ENCODE measurements at regions not wholly inside any gene's neighbourhood (a gene's known extent, or its start where the extent isn't known, plus 50 kb on each side); places are given as distances from the start of the nearest gene placed in this dataset.

DNA sequence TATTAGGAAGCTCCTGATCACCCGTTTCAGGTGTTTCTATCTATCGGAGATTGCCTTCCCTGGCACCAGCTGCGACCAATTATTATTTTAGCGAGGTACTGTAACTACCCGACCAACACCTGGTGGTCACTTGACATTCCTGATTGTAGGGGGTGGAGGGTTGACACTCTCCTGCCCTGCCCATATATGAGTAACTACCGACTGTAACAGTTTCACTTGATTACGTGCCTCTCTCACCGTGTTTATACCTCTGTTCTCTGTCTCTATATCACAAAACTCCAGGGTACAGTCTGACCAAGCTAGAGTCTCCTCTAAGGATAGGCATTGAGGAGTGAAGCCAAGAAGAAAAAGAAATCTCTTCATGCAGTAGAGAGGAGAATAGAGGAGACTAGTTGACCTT, 268.0 kb upstream of the LRATD1 start:
- Histone ChIP-seq H4K20me1 (ENCODE audit: low read depth, low read length) (no peaks in the 10 kb centered on the region), H3F3A (ENCODE audit: insufficient read depth) (no peaks in the 10 kb centered on the region), H3K9me2 (replicated peaks; ENCODE audit: insufficient read depth, low read length) (no peaks in the 10 kb centered on the region), H3K27me3 (ENCODE audit: low read length) (no peaks in the 10 kb centered on the region), H3K27ac (ENCODE audit: low read depth, low read length) (no peak overlapping the region), H3K4me2 (ENCODE audit: low read depth, low read length, poor library complexity, severe bottlenecking) (no peak overlapping the region), H3K9ac (ENCODE audit: low read length) (no peak overlapping the region), H3K36me3 (ENCODE audit: low read length) (no peaks in the 10 kb centered on the region), H3K79me2 (ENCODE audit: insufficient read depth, low read length) (no peaks in the 10 kb centered on the region), H3K4me3 (ENCODE audit: insufficient read depth, low read length, poor library complexity, severe bottlenecking) (no peak overlapping the region), H2AFZ (ENCODE audit: low read depth, low read length, severe bottlenecking) (no peak overlapping the region), H3K9me3 (ENCODE audit: insufficient read depth, low read length) (no peaks in the 10 kb centered on the region)
- no peak for TF ChIP-seq EZH2phosphoT487 (conservative IDR thresholded peaks at IDR 0.05; ENCODE audit: low read length)
- TF ChIP-seq, protein P1, sequence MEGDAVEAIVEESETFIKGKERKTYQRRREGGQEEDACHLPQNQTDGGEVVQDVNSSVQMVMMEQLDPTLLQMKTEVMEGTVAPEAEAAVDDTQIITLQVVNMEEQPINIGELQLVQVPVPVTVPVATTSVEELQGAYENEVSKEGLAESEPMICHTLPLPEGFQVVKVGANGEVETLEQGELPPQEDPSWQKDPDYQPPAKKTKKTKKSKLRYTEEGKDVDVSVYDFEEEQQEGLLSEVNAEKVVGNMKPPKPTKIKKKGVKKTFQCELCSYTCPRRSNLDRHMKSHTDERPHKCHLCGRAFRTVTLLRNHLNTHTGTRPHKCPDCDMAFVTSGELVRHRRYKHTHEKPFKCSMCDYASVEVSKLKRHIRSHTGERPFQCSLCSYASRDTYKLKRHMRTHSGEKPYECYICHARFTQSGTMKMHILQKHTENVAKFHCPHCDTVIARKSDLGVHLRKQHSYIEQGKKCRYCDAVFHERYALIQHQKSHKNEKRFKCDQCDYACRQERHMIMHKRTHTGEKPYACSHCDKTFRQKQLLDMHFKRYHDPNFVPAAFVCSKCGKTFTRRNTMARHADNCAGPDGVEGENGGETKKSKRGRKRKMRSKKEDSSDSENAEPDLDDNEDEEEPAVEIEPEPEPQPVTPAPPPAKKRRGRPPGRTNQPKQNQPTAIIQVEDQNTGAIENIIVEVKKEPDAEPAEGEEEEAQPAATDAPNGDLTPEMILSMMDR (IDR thresholded peaks at IDR 0.05; ENCODE audit: insufficient read depth, low read length, poor library complexity, severe bottlenecking), result no peak

DNA sequence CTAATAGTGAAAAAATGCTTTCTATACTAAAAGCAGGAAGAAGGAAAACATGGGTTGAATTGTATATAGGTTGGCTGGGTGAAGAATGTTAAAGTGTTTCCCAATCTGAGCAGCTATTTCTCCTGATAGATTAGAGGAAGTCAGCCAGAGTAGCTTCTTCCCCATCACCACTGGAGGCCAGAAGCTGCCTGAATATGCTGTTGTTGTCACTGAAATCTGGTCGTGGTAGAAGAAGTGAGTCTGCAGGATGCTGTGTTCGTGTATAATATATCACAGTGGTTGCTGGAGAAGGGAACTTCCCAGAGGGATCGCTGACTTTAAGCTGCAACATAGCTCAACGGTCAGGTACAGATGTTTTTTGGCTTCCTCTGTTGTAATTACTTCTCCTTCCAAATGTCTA, 247.5 kb upstream of the LRATD1 start:
- H3K4me3 ChIP-seq (ENCODE audit: insufficient read depth, low read length, poor library complexity, severe bottlenecking), result no peak overlapping the region
- H3K9me2 ChIP-seq (replicated peaks; ENCODE audit: insufficient read depth, low read length), result no peaks in the 10 kb centered on the region
- H3K36me3 ChIP-seq (ENCODE audit: low read length), result no peaks in the 10 kb centered on the region
- no peak overlapping the region for H3K27ac ChIP-seq (ENCODE audit: low read depth, low read length)
- no peak overlapping the region for H2AFZ ChIP-seq (ENCODE audit: low read depth, low read length, severe bottlenecking)
- no peak overlapping the region for H3K4me2 ChIP-seq (ENCODE audit: low read depth, low read length, poor library complexity, severe bottlenecking)
- H3K27me3 ChIP-seq (ENCODE audit: low read length), result no peaks in the 10 kb centered on the region
- H3K9me3 ChIP-seq (ENCODE audit: insufficient read depth, low read length), result no peaks in the 10 kb centered on the region
- no peaks in the 10 kb centered on the region for H3F3A ChIP-seq (ENCODE audit: insufficient read depth)
- TF ChIP-seq EZH2phosphoT487 (conservative IDR thresholded peaks at IDR 0.05; ENCODE audit: low read length), result no peak
- TF ChIP-seq, protein P1 (IDR thresholded peaks at IDR 0.05; ENCODE audit: insufficient read depth, low read length, poor library complexity, severe bottlenecking), result no peak
- H4K20me1 ChIP-seq (ENCODE audit: low read depth, low read length), result no peaks in the 10 kb centered on the region
- H3K79me2 ChIP-seq (ENCODE audit: insufficient read depth, low read length), result no peaks in the 10 kb centered on the region
- H3K9ac ChIP-seq (ENCODE audit: low read length), result no peak overlapping the region

DNA sequence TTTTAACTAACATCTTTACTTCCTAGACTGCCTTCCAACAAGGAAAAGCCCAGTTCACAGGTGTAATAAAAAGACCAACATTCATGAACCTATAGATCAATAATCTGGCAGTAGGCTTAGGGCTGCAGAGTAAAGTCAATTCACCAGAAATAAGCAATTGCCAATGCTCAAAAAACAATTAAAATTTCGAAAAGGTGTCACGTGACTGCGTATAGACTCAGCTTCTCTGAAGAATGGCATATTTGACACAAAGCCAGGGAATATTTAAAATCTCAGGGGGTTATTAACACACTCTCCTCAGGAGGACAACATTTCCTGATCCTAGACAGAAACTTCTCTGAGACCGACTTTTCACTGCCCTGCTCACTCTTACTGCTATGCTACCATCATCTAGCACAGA, 245.2 kb upstream of the LRATD1 start:
- Histone ChIP-seq H3K36me3 (ENCODE audit: low read length) (no peaks in the 10 kb centered on the region), H3K9me3 (ENCODE audit: insufficient read depth, low read length) (no peaks in the 10 kb centered on the region), H3F3A (ENCODE audit: insufficient read depth) (no peaks in the 10 kb centered on the region), H3K79me2 (ENCODE audit: insufficient read depth, low read length) (no peaks in the 10 kb centered on the region), H3K27ac (ENCODE audit: low read depth, low read length) (no peak overlapping the region), H3K4me2 (ENCODE audit: low read depth, low read length, poor library complexity, severe bottlenecking) (no peak overlapping the region), H3K4me3 (ENCODE audit: insufficient read depth, low read length, poor library complexity, severe bottlenecking) (no peak overlapping the region), H3K9me2 (replicated peaks; ENCODE audit: insufficient read depth, low read length) (no peaks in the 10 kb centered on the region), H2AFZ (ENCODE audit: low read depth, low read length, severe bottlenecking) (no peak overlapping the region), H3K27me3 (ENCODE audit: low read length) (no peaks in the 10 kb centered on the region), H3K9ac (ENCODE audit: low read length) (no peak overlapping the region), H4K20me1 (ENCODE audit: low read depth, low read length) (no peaks in the 10 kb centered on the region)
- TF ChIP-seq, protein P1 (IDR thresholded peaks at IDR 0.05; ENCODE audit: insufficient read depth, low read length, poor library complexity, severe bottlenecking), result no peak
- TF ChIP-seq EZH2phosphoT487 (conservative IDR thresholded peaks at IDR 0.05; ENCODE audit: low read length), result no peak
